ENCODE measurements at regions not wholly inside any gene's neighbourhood (a gene's known extent, or its start where the extent isn't known, plus 50 kb on each side); places are given as distances from the start of the nearest gene placed in this dataset.

- ChIA-PET CTCF (ENCODE audit: low intra/inter-chr PET ratio, low total read pairs) (no interaction called here), POLR2A (no interaction called here)
- Histone ChIP-seq H3K27me3 (ENCODE audit: control insufficient read depth in 1 of 2, insufficient read depth in 2 of 2, low read length in 2 of 2) (no peaks in the 10 kb centered on the region; a peak in 1 of 5 replicates), H3K4me2 (ENCODE audit: low read depth, low read length) (no peak overlapping the region), H2AFZ (ENCODE audit: low read length) (no peak overlapping the region), H4K20me1 (ENCODE audit: insufficient read depth, low read length) (no peaks in the 10 kb centered on the region), H3K9me3 (ENCODE audit: low read length) (no peaks in the 10 kb centered on the region), H3K36me3 (replicated peaks in 1 of 2; ENCODE audit: control insufficient read depth in 1 of 2, insufficient read depth in 2 of 2, low read length in 2 of 2) (no peaks in the 10 kb centered on the region), H3K9ac (ENCODE audit: insufficient read depth, low read depth, low read length) (no peak overlapping the region), H3K4me1 (ENCODE audit: insufficient read depth, low read length) (no peaks in the 10 kb centered on the region), H3K27ac (ENCODE audit: extremely low read length, insufficient read depth, low read length) (no peak overlapping the region), H3K4me3 (replicated peaks in 1 of 3; ENCODE audit: insufficient read depth in 1 of 3, low read depth in 2 of 3, low read length in 3 of 3) (no peak overlapping the region), H3K79me2 (ENCODE audit: insufficient read depth, low read length) (no peaks in the 10 kb centered on the region)
- intact Hi-C loops (cut with micrococcal nuclease; ENCODE audit: unreplicated experiment) (no loop called here), in situ Hi-C loops (cut with HindIII; ENCODE audit: extremely low pct_ligation_motif_present, low pct_unique_long_range_greater_than_20kb) (no loop called here)
- no peak for ATAC-seq
- no peak for FAIRE-seq
- WGBS (ENCODE audit: low lambda C conversion rate): 4% methylated on average over 1 of the region's 1 CpG
- no TSS peak for BruUV-seq (replicated peaks)
- TF ChIP-seq ZKSCAN1 (IDR thresholded peaks at IDR 0.05; ENCODE audit: low read length): no peak
- no peak for TF ChIP-seq SP140L (CRISPR knock-in tag; IDR thresholded peaks at IDR 0.05; ENCODE audit: borderline replicate concordance)
- TF ChIP-seq GLI4 (CRISPR knock-in tag; IDR thresholded peaks at IDR 0.05; ENCODE audit: borderline replicate concordance): no peak
- no peak for TF ChIP-seq TRIM24 (CRISPR knock-in tag; IDR thresholded peaks at IDR 0.05)
- TF ChIP-seq CBFB (CRISPR knock-in tag; IDR thresholded peaks at IDR 0.05): no peak
- no peak for TF ChIP-seq MYPOP (CRISPR knock-in tag; IDR thresholded peaks at IDR 0.05)
- TF ChIP-seq GMEB1 (CRISPR knock-in tag; IDR thresholded peaks at IDR 0.05; ENCODE audit: borderline replicate concordance): no peak
- TF ChIP-seq NAIF1 (CRISPR knock-in tag; IDR thresholded peaks at IDR 0.05; ENCODE audit: borderline replicate concordance): no peak
- DNase-seq (ENCODE audit: low spot score): no peak
Measured at GRCh38 chr6:77094821-77095220, 368.5 kb downstream of the HTR1B start.

Data from HepG2 (cell line).